ENCODE measurements at regions not wholly inside any gene's neighbourhood (a gene's known extent, or its start where the extent isn't known, plus 50 kb on each side); places are given as distances from the start of the nearest gene placed in this dataset.

DNA sequence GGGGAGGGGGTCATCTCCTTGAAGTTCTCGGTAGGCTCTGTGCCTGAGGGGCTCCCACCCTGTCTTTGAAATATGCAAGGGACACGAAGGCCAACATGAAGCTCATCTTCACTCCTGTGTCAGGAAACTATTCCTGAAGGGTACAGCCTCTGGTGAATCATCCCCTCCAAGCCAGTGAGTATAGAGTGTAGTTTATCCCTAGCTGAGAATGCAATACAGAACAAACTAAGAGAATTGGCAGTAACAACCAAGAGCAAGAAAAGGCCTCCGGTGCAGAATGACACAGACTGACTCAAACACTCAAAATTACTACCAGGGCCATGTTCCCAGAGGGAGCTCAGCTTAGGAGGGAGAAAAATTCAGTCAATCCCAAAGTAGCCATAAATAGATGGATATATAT, 413.3 kb downstream of the BCL11A start:
- TF ChIP-seq EZH2 (IDR thresholded peaks at IDR 0.05; ENCODE audit: insufficient read depth, poor library complexity, severe bottlenecking), result no peak
- no peak for TF ChIP-seq EZH2phosphoT487 (IDR thresholded peaks at IDR 0.05; ENCODE audit: insufficient read depth, low read depth)

All from GM23248 (cell line).